H9 (cell line): ENCODE measurements at regions not wholly inside any gene's neighbourhood (a gene's known extent, or its start where the extent isn't known, plus 50 kb on each side); places are given as distances from the start of the nearest gene placed in this dataset.

Experiments used
- DNase-seq: peaks from one replicate; pipeline ENCODE4 v3.0.0-alpha.2; 2017
- H2AFZ ChIP-seq: one replicate; pipeline ENCODE4 v1.6.1; 2013; ENCODE audit warnings: mild to moderate bottlenecking, low read length, control low read depth, moderate library complexity
- H2AK5ac ChIP-seq: 2 replicates; pipeline ENCODE4 v1.6.1; 2013; ENCODE audit warnings: low read length, control low read depth, mixed read lengths; ENCODE audit not compliant: insufficient read length
- H2BK120ac ChIP-seq: one replicate; pipeline ENCODE4 v1.6.1; 2013; ENCODE audit warnings: low read depth, mild to moderate bottlenecking, low read length, control low read depth, inconsistent platforms; ENCODE audit not compliant: poor library complexity, severe bottlenecking
- H2BK12ac ChIP-seq: 2 replicates; pipeline ENCODE4 v1.6.1; 2013; ENCODE audit warnings: low read length, control low read depth, mixed read lengths, low read depth; ENCODE audit not compliant: insufficient read length
- H2BK15ac ChIP-seq: 2 replicates; pipeline ENCODE4 v1.6.1; 2013; ENCODE audit warnings: low read depth, low read length, control low read depth
- H2BK20ac ChIP-seq: one replicate; pipeline ENCODE4 v1.6.1; 2013; ENCODE audit warnings: low read depth, mild to moderate bottlenecking, low read length, control low read depth, inconsistent platforms; ENCODE audit not compliant: poor library complexity, severe bottlenecking
- H2BK5ac ChIP-seq: 2 replicates; pipeline ENCODE4 v1.6.1; 2013; ENCODE audit warnings: low read length, control low read depth, mixed read lengths; ENCODE audit not compliant: insufficient read length
- H3K14ac ChIP-seq: 2 replicates; pipeline ENCODE4 v1.6.1; 2013; ENCODE audit warnings: low read length, control low read depth; ENCODE audit not compliant: insufficient read depth
- H3K18ac ChIP-seq: 2 replicates; pipeline ENCODE4 v1.6.1; 2013; ENCODE audit warnings: low read depth, mild to moderate bottlenecking, mixed read lengths, low read length, control low read depth; ENCODE audit not compliant: insufficient read length
- H3K23ac ChIP-seq: 2 replicates; pipeline ENCODE4 v1.6.1; 2013; ENCODE audit warnings: low read length, control low read depth, mixed read lengths, low read depth; ENCODE audit not compliant: insufficient read length
- H3K23me2 ChIP-seq: 2 replicates; pipeline ENCODE4 v1.6.1; 2013; ENCODE audit warnings: low read depth, mild to moderate bottlenecking, mixed read lengths, low read length, control low read depth; ENCODE audit not compliant: insufficient read length, poor library complexity, severe bottlenecking
- H3K27ac ChIP-seq: 2 replicates; pipeline ENCODE4 v1.5.1; 2013; ENCODE audit warnings: low read length, control low read depth, mixed read lengths, low read depth; ENCODE audit not compliant: insufficient read length
- H3K27me3 ChIP-seq: 2 replicates; pipeline ENCODE4 v1.6.1; 2013; ENCODE audit warnings: low read length, control low read depth, inconsistent platforms; ENCODE audit not compliant: insufficient read depth
- H3K4ac ChIP-seq: 2 replicates; pipeline ENCODE4 v1.6.1; 2013; ENCODE audit warnings: low read depth, mild to moderate bottlenecking, control low read depth, inconsistent platforms, low read length, moderate library complexity
- H3K4me1 ChIP-seq: 2 replicates; pipeline ENCODE4 v1.6.1; 2013; ENCODE audit warnings: low read length, control low read depth, inconsistent platforms; ENCODE audit not compliant: insufficient read depth
- H3K4me2 ChIP-seq: 2 replicates; pipeline ENCODE4 v1.6.1; 2013; ENCODE audit warnings: low read length, control low read depth, mixed read lengths; ENCODE audit not compliant: insufficient read length, insufficient read depth
- H3K56ac ChIP-seq: 2 replicates; pipeline ENCODE4 v1.6.1; 2013; ENCODE audit warnings: low read depth, mild to moderate bottlenecking, mixed read lengths, low read length, control low read depth; ENCODE audit not compliant: insufficient read length
- H3K79me1 ChIP-seq: 2 replicates; pipeline ENCODE4 v1.6.1; 2013; ENCODE audit warnings: low read depth, mild to moderate bottlenecking, moderate library complexity, low read length, control low read depth, inconsistent platforms; ENCODE audit not compliant: insufficient read depth, poor library complexity, severe bottlenecking
- H3K79me2 ChIP-seq: 2 replicates; pipeline ENCODE4 v1.6.1; 2013; ENCODE audit warnings: low read length, control low read depth, inconsistent platforms; ENCODE audit not compliant: insufficient read depth
- H3K9ac ChIP-seq: 2 replicates; pipeline ENCODE4 v1.6.1; 2013; ENCODE audit warnings: low read length, control low read depth, mixed read lengths; ENCODE audit not compliant: insufficient read length; ENCODE audit errors: extremely low read depth
- H3K9me3 ChIP-seq: one replicate; pipeline ENCODE4 v1.6.1; 2013; ENCODE audit warnings: low read depth, low read length, inconsistent platforms; ENCODE audit not compliant: control insufficient read depth
- H3T11ph ChIP-seq: one replicate; pipeline ENCODE4 v1.6.1; 2013; ENCODE audit warnings: mild to moderate bottlenecking, low read length, control low read depth, inconsistent platforms
- H4K20me1 ChIP-seq: one replicate; pipeline ENCODE4 v1.6.1; 2013; ENCODE audit not compliant: control insufficient read depth, insufficient read length, insufficient read depth
- H4K5ac ChIP-seq: 2 replicates; pipeline ENCODE4 v1.6.1; 2013; ENCODE audit warnings: low read depth, mild to moderate bottlenecking, mixed read lengths, low read length, control low read depth; ENCODE audit not compliant: insufficient read length
- H4K8ac ChIP-seq: replicated peaks from 2 replicates; pipeline ENCODE4 v1.6.1; 2013; ENCODE audit warnings: low read length, control low read depth, mixed read lengths, low read depth; ENCODE audit not compliant: insufficient read length
- H4K91ac ChIP-seq: 2 replicates; pipeline ENCODE4 v1.6.1; 2013; ENCODE audit warnings: low read depth, mild to moderate bottlenecking, moderate library complexity, mixed read lengths, low read length, control low read depth; ENCODE audit not compliant: insufficient read length
- H3K27ac Mint-ChIP-seq, 3 experiments: 2 replicates in 2 of 3; 3 replicates in 1 of 3; pipeline ENCODE4 v1.8.0; 2020 to 2021; ENCODE audit warnings: mixed read lengths in 3 of 3, mild to moderate bottlenecking in 1 of 3, moderate library complexity in 1 of 3
- H3K27me3 Mint-ChIP-seq: 2 replicates; pipeline ENCODE4 v1.8.0; 2021; ENCODE audit warnings: low read depth, mild to moderate bottlenecking, moderate library complexity, mixed read lengths
- H3K36me3 Mint-ChIP-seq, 3 experiments: 2 replicates in 2 of 3; 3 replicates in 1 of 3; pipeline ENCODE4 v1.8.0; 2020 to 2021; ENCODE audit warnings: low read depth in 3 of 3, mixed read lengths in 3 of 3; ENCODE audit not compliant: insufficient read depth in 1 of 3
- H3K4me1 Mint-ChIP-seq, 2 experiments: 2 replicates each; pipeline ENCODE4 v1.8.0; 2020; ENCODE audit warnings: mixed read lengths in 2 of 2
- H3K4me3 Mint-ChIP-seq, 2 experiments: 2 replicates in 1 of 2; 3 replicates in 1 of 2; pipeline ENCODE4 v1.8.0; 2020 to 2021; ENCODE audit warnings: mild to moderate bottlenecking in 2 of 2, mixed read lengths in 2 of 2, moderate library complexity in 1 of 2
- H3K9me3 Mint-ChIP-seq, 2 experiments: 2 replicates in 1 of 2; 3 replicates in 1 of 2; pipeline ENCODE4 v1.8.0; 2020; ENCODE audit warnings: mild to moderate bottlenecking in 2 of 2, mixed read lengths in 2 of 2, moderate library complexity in 1 of 2
- CTCF ChIP-seq: fragments of 200-600 bp; sonication (generic); conservative IDR thresholded peaks from 3 replicates; pipeline ENCODE4 v1.8.0; 2021; ENCODE audit warnings: antibody characterized with exemption, mild to moderate bottlenecking
- WGBS: extraction: QIAGEN DNeasy Blood & Tissue Kit; methylation state at CpG from one replicate; pipeline ENCODE4 v1.1.7; 2013; ENCODE audit warnings: missing lambda C conversion rate, low lambda C conversion rate, mixed read lengths; ENCODE audit not compliant: insufficient read length; ENCODE audit errors: extremely low coverage; 5-methylcytosine and 5-hydroxymethylcytosine counted together

GRCh38 chr7:69035826-69036225 is 562.4 kb upstream of the AUTS2 start:
- no peaks in the 10 kb centered on the region for H3K79me2 ChIP-seq
- H3K27ac Mint-ChIP-seq, result no peak overlapping the region
- H3K4ac ChIP-seq, result no peak overlapping the region
- no peak overlapping the region for H3K23ac ChIP-seq
- no peak for DNase-seq
- no peaks in the 10 kb centered on the region for H3K79me1 ChIP-seq
- no peaks in the 10 kb centered on the region for H4K20me1 ChIP-seq
- no peak overlapping the region for H2AFZ ChIP-seq
- H2BK15ac ChIP-seq, result no peak overlapping the region
- no peak overlapping the region for H3K27ac ChIP-seq
- no peak overlapping the region for H3T11ph ChIP-seq
- H2BK120ac ChIP-seq, result no peak overlapping the region
- H3K4me1 Mint-ChIP-seq, result no peaks in the 10 kb centered on the region
- H3K4me2 ChIP-seq, result no peak overlapping the region
- no peak overlapping the region for H3K4me3 Mint-ChIP-seq
- no peak overlapping the region for H2BK12ac ChIP-seq
- no peaks in the 10 kb centered on the region for H3K23me2 ChIP-seq
- H3K27me3 Mint-ChIP-seq, result peaks cover 2% of the 10 kb centered on the region; the same call in 1 of the 2 replicates
- no peaks in the 10 kb centered on the region for H3K36me3 Mint-ChIP-seq
- H3K9ac ChIP-seq, result no peak overlapping the region
- WGBS, result no CpG with 5 or more reads among the region's 7 CpGs
- H3K18ac ChIP-seq, result no peak overlapping the region
- H3K14ac ChIP-seq, result no peak overlapping the region
- H2BK20ac ChIP-seq, result no peak overlapping the region
- H3K56ac ChIP-seq, result no peak overlapping the region
- H3K9me3 Mint-ChIP-seq, result no peaks in the 10 kb centered on the region
- no peaks in the 10 kb centered on the region for H3K27me3 ChIP-seq
- no peaks in the 10 kb centered on the region for H3K9me3 ChIP-seq
- H4K5ac ChIP-seq, result no peak overlapping the region
- no peak overlapping the region for H4K91ac ChIP-seq
- no peak for TF ChIP-seq CTCF
- H4K8ac ChIP-seq, result no peak overlapping the region
- no peak overlapping the region for H2BK5ac ChIP-seq
- no peak overlapping the region for H2AK5ac ChIP-seq
- H3K4me1 ChIP-seq, result no peaks in the 10 kb centered on the region
